NCI-H748 treated with DMSO at 0.1 percent for 48 hours (cell line): ENCODE measurements at regions not wholly inside any gene's neighbourhood (a gene's known extent, or its start where the extent isn't known, plus 50 kb on each side); places are given as distances from the start of the nearest gene placed in this dataset.

Source experiments
- DNase-seq: peaks from one replicate; lab custom pipeline; 2025; lab: John Stamatoyannopoulos, UW

GRCh38 chr11:116557282-116557681, 215.5 kb downstream of the BUD13 start:
- no peak for DNase-seq

- no peak for DNase-seq
Measured at GRCh38 chr11:116556483-116556882, 216.3 kb downstream of the BUD13 start.

DNA sequence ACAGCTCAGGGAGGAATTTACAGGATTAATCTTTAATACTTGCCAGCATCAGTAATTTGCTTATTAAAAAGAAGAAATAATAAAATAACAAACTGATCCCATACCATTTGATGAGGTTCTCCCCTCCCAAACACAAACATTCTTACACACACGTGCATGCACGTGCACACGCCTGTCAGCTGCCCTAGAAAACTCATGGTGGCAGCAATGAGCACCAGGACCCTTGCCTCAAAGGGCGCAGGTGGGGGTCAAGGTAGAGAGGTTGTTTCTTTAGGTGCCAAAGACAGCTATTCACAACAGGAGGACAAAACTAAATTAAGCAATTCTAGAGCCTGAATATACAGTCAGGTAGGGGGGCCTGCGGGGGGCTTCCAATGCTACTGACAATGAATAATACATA, 219.3 kb downstream of the BUD13 start:
- no peak for DNase-seq

GRCh38 chr11:116551576-116551975, 221.2 kb downstream of the BUD13 start:
- DNase-seq, result no peak

DNA sequence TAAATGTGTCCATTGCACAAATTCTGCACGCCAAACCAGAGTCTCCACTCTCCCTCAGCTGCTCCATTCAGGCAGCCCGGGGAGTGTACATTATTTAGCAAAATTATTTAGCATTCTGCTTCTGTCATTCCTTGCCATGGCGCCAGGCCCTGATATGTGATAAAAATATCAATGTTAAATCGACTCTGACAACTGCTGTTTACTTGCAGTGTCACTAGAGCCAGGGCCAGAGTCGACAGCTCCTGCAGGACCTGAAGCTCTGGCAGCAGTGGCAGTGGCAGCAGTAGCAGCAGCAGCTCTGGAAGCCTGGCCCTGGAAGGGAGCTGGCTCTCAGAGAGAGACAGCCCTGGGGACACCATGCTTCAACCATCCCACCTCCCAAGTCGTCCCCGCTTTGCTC, 224.5 kb downstream of the BUD13 start:
- DNase-seq, result no peak

- DNase-seq, result no peak
Measured at GRCh38 chr11:116547571-116547970, 225.2 kb downstream of the BUD13 start.

- DNase-seq, result no peak
Measured at GRCh38 chr11:116545912-116546311, 226.9 kb downstream of the BUD13 start.

GRCh38 chr11:116544721-116545120, 228.1 kb downstream of the BUD13 start:
- no peak for DNase-seq

GRCh38 chr11:116543911-116544475, 228.8 kb downstream of the BUD13 start:
- DNase-seq, result no peak

- DNase-seq, result no peak
Measured at GRCh38 chr11:116543099-116543498, 229.7 kb downstream of the BUD13 start.

DNA sequence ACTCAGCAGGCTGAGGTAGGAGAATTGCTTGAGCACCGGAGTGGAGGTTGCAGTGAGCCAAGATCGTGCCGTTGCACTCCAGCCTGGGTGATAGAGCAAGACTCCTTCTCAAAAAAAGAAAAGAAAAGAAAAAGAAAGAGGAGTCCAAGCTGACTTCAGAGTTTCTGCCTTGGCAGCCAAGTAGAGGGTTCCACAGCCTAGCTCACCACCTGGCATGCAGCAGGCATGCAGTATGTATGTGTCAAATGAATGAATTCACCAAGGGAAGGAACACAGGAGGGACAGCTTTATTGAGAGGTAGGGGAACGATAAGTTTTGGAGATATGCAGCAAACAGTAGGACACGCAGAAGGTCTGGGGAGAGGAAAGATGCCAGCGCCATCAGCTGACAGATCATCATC, 230.4 kb downstream of the BUD13 start:
- DNase-seq, result no peak

DNA sequence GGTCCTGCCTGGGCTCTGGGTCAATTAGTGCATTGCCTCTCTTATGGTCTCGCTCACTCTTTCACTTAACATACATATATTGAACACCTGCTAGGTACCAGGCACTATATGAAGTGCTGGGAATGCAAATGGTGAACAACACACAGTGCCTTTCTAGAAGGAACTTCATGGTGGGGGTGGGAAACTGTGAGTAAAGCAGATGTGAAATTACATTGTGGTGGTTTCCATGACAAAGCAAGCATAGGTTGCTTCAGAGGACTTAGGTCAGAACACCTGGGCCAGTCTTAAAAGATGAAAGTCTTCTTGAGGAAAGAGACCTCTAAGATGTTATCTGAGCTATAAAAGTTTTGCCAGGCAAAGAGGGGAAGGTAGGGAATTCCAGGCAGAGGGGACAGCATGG, 231.3 kb downstream of the BUD13 start:
- DNase-seq, result no peak

DNA sequence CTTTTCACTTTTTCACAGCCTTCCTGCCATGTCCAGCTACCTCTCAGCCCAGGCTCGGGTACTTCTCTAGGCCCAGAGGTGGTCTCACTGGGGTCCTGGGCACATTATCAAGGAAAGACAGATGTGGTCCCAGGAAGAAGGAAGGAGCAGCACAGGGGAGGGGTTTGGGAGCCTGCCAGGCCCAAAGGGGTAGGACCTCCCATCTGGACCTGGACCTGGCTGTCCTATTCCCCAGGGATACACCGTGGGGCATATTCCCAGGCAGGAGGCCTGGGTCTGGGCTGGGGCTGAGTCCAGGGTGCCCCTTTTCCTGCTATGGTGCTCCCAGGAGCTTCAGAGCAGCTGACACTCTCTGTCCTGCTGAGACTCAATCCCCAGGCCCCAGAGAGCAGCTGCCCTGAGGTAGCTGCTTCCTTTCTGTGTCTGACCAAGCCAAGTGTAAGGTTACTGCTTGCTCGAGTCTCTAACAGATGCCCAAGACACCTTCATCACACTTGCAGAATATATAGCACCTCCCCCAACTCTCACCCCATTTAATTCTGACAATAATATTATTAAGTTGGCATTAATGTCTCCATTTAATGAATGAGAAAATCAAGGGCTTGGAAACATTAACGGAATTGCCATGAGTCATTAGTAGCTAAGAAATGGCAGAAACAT, 232.0 kb downstream of the BUD13 start:
- no peak for DNase-seq

DNA sequence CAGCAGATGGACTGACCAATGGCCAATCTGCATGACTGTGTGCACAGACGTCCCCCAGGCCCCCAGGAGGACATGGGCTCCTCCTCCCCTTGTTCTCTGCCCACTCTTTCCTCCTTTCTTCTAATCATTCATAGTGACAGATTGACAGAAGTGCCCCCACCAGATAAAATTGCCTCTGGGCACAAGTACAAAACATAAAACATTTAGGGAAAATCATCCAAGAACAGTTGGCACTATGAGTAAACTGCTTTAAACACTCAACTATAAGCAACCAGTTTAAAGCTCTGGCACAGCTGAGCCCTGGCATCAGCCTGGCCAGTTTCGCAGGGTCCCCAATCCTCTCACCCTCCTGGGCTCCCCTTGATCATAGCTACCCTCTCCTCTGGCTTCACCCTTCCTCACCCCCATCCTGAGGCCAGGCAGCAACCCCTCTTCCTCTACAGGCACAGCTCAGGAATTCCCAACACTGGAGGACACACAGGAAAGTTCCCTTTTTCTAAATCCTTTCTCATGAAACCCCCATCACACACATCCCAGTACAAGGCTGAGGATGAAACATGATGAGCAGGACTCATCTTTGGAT, 232.9 kb downstream of the BUD13 start:
- no peak for DNase-seq

GRCh38 chr11:116539211-116539610, 233.6 kb downstream of the BUD13 start:
- DNase-seq, result no peak

GRCh38 chr11:116538677-116539076, 234.1 kb downstream of the BUD13 start:
- DNase-seq, result no peak

GRCh38 chr11:116537709-116538108, 235.1 kb downstream of the BUD13 start:
- DNase-seq, result no peak

- DNase-seq, result no peak
Measured at GRCh38 chr11:116537121-116537520, 235.7 kb downstream of the BUD13 start.

GRCh38 chr11:116536416-116536815, 236.4 kb downstream of the BUD13 start:
- DNase-seq, result no peak

GRCh38 chr11:116535994-116536393, 236.8 kb downstream of the BUD13 start:
- DNase-seq, result no peak

DNA sequence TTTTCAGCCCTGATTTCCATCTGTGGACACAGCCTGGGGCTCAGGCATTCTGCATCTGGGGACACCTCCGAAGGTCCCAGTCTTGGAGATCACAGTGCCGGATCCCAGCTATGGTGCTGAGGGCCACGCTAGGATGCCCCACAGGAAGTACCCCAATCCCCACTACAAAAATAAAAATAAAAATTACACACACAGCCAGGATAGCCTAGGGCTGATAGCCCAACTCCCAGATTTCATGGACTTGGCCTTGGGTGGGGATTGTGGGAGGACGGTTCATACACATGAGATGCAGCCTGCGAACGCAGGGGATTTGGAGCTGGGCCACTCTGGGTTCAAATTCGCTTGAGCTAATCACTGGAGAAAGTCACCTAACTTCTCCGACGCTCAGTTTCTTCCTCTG, 237.7 kb downstream of the BUD13 start:
- no peak for DNase-seq

DNA sequence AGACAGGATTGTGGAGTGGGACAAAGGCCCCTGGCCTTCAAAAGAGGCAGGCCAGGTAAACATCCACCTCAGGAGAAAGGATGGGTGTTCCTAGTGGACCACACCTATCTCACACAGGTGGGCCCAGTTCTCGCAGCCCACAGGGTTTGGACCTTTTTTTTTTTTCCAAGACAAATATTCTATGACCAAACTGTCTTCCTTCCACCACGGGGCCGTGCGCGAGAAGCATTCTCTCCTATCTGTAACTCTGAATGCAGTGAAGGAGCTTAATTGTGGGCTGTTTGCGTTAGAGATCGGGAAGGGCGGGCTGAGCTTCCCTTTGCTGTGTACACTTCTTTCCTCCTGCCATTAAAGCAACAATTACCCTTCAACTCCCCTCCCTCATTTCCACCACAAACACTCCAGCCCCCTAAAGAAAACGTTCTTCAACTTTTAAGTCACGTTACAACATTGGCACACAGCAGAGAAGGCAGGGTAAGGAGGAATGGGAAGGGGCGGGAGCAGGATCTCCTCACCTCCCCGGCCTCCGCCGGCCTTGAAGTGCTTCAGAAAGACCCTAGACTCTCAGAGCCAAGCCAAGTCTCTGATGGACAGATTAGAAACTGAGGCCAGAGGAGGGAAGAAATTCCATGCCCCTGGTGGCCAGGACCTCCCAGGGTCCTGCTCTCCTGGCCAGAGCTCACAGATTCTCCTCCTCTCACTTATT, 238.4 kb downstream of the BUD13 start:
- no peak for DNase-seq

GRCh38 chr11:116533186-116533825, 239.5 kb downstream of the BUD13 start:
- no peak for DNase-seq
